Peyer's patch (tissue), 4 donors: ENCODE measurements at regions not wholly inside any gene's neighbourhood (a gene's known extent, or its start where the extent isn't known, plus 50 kb on each side); places are given as distances from the start of the nearest gene placed in this dataset.

Experiments
- CTCF ChIP-seq, 6 experiments: fragments of 450-650 bp in 4 of 6; fragments of 200-600 bp in 2 of 6; sonication (generic) in 1 of 6; IDR thresholded peaks; one replicate each; pipeline ENCODE4 v1.5.1; 2017 to 2019; ENCODE audit warnings: antibody characterized with exemption in 6 of 6, mild to moderate bottlenecking in 3 of 6, moderate library complexity in 1 of 6
- POLR2A ChIP-seq, 2 donors: fragments of 450-650 bp; IDR thresholded peaks; one replicate each; pipeline ENCODE4 v1.5.1; 2017; ENCODE audit warnings: antibody characterized with exemption in 2 of 2, mild to moderate bottlenecking in 2 of 2, moderate library complexity in 2 of 2

GRCh38 chr11:130813196-130813595 is 103.1 kb downstream of the SNX19 start:
- no peak for TF ChIP-seq CTCF (IDR thresholded peaks at IDR 0.05)
- TF ChIP-seq POLR2A (IDR thresholded peaks at IDR 0.05), result no peak
